ENCODE measurements at regions not wholly inside any gene's neighbourhood (a gene's known extent, or its start where the extent isn't known, plus 50 kb on each side); places are given as distances from the start of the nearest gene placed in this dataset.

DNA sequence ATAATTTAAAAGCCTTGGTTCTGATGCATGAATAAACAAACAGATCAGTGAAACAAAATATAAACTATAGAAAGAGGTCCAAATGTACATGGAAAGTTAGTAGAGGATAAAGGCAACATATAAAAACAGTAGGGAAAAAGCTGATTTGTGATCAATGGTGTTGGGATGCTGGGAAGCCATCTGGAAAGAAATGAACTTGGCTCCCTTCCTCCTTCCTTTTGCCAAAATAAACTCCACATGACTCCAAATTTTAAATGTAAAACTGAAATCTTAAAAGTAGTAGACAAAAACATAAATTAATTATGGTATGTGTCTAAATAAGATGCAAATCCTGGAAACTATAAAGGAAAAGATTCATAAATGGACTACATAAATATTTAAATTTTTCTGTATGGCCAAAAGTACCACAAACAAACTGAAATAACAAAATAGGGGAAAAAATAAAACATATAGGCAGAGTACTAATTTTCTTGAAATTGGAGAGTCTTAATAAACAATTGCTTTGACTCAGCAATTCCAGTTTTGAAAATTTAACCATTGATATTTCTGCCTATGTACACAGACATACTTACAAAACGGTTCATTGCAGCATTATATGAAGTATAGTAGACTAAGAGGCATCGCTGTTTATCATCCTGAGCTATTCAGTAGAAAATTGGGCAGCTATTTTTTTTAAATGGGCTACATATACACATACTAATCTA, 77.0 kb upstream of the TRIM24 start:
- TF ChIP-seq GRHL2 (CRISPR knock-in tag; IDR thresholded peaks at IDR 0.05; ENCODE audit: insufficient replicate concordance, severe bottlenecking): no peak
- TF ChIP-seq, protein P1, sequence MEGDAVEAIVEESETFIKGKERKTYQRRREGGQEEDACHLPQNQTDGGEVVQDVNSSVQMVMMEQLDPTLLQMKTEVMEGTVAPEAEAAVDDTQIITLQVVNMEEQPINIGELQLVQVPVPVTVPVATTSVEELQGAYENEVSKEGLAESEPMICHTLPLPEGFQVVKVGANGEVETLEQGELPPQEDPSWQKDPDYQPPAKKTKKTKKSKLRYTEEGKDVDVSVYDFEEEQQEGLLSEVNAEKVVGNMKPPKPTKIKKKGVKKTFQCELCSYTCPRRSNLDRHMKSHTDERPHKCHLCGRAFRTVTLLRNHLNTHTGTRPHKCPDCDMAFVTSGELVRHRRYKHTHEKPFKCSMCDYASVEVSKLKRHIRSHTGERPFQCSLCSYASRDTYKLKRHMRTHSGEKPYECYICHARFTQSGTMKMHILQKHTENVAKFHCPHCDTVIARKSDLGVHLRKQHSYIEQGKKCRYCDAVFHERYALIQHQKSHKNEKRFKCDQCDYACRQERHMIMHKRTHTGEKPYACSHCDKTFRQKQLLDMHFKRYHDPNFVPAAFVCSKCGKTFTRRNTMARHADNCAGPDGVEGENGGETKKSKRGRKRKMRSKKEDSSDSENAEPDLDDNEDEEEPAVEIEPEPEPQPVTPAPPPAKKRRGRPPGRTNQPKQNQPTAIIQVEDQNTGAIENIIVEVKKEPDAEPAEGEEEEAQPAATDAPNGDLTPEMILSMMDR (IDR thresholded peaks at IDR 0.05): no peak
- TF ChIP-seq, protein P2, sequence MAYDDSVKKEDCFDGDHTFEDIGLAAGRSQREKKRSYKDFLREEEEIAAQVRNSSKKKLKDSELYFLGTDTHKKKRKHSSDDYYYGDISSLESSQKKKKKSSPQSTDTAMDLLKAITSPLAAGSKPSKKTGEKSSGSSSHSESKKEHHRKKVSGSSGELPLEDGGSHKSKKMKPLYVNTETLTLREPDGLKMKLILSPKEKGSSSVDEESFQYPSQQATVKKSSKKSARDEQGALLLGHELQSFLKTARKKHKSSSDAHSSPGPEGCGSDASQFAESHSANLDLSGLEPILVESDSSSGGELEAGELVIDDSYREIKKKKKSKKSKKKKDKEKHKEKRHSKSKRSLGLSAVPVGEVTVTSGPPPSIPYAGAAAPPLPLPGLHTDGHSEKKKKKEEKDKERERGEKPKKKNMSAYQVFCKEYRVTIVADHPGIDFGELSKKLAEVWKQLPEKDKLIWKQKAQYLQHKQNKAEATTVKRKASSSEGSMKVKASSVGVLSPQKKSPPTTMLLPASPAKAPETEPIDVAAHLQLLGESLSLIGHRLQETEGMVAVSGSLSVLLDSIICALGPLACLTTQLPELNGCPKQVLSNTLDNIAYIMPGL (CRISPR knock-in tag; IDR thresholded peaks at IDR 0.05): no peak
- TF ChIP-seq, protein P3, sequence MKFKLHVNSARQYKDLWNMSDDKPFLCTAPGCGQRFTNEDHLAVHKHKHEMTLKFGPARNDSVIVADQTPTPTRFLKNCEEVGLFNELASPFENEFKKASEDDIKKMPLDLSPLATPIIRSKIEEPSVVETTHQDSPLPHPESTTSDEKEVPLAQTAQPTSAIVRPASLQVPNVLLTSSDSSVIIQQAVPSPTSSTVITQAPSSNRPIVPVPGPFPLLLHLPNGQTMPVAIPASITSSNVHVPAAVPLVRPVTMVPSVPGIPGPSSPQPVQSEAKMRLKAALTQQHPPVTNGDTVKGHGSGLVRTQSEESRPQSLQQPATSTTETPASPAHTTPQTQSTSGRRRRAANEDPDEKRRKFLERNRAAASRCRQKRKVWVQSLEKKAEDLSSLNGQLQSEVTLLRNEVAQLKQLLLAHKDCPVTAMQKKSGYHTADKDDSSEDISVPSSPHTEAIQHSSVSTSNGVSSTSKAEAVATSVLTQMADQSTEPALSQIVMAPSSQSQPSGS (CRISPR knock-in tag; IDR thresholded peaks at IDR 0.05; ENCODE audit: borderline replicate concordance, low read depth): no peak
- no peak for TF ChIP-seq NR2C2 (CRISPR knock-in tag; IDR thresholded peaks at IDR 0.05)
